NOMO-1 (cell line): ENCODE measurements at regions not wholly inside any gene's neighbourhood (a gene's known extent, or its start where the extent isn't known, plus 50 kb on each side); places are given as distances from the start of the nearest gene placed in this dataset.

Source experiments
- DNase-seq, 2 experiments: peaks; one replicate each; lab custom pipeline; 2025; ENCODE audit not compliant: unreplicated experiment in 2 of 2; lab: John Stamatoyannopoulos, UW

- DNase-seq = no peak
Observed at GRCh38 chr5:173762930-173763329, 125.2 kb upstream of the CPEB4 start.

GRCh38 chr5:173763410-173763809 is 124.7 kb upstream of the CPEB4 start:
- DNase-seq = no peak

GRCh38 chr5:173764332-173765028 is 123.7 kb upstream of the CPEB4 start:
- DNase-seq = peak; percentile 27 to 75

- DNase-seq = no peak
Observed at GRCh38 chr5:173765029-173765644, 123.0 kb upstream of the CPEB4 start.

GRCh38 chr5:173765661-173766060 is 122.5 kb upstream of the CPEB4 start:
- DNase-seq = no peak

GRCh38 chr5:173767574-173768266 is 120.4 kb upstream of the CPEB4 start:
- no peak for DNase-seq

- no peak for DNase-seq
Observed at GRCh38 chr5:173768267-173768806, 119.8 kb upstream of the CPEB4 start.

GRCh38 chr5:173768891-173769290 is 119.3 kb upstream of the CPEB4 start:
- no peak for DNase-seq

- no peak for DNase-seq
Observed at GRCh38 chr5:173770637-173771036, 117.5 kb upstream of the CPEB4 start.

GRCh38 chr5:173771121-173771724 is 116.9 kb upstream of the CPEB4 start:
- DNase-seq = no peak

- no peak for DNase-seq
Observed at GRCh38 chr5:173771725-173772383, 116.3 kb upstream of the CPEB4 start.

- peak; percentile 22 to 33 for DNase-seq
Observed at GRCh38 chr5:173772384-173773059, 115.6 kb upstream of the CPEB4 start.

- DNase-seq = no peak
Observed at GRCh38 chr5:173774271-173774761, 113.8 kb upstream of the CPEB4 start.

- DNase-seq = peak; percentile 46 to 52
Observed at GRCh38 chr5:173775261-173776197, 112.6 kb upstream of the CPEB4 start.

- DNase-seq = no peak
Observed at GRCh38 chr5:173777149-173777548, 111.0 kb upstream of the CPEB4 start.

- no peak for DNase-seq
Observed at GRCh38 chr5:173777674-173778073, 110.5 kb upstream of the CPEB4 start.

GRCh38 chr5:173778152-173778782 is 109.9 kb upstream of the CPEB4 start:
- peak; percentile 55 to 63 for DNase-seq

- DNase-seq = peak; percentile 4 to 74
Observed at GRCh38 chr5:173778784-173779304, 109.3 kb upstream of the CPEB4 start.
